HepG2 (cell line): ENCODE measurements at regions not wholly inside any gene's neighbourhood (a gene's known extent, or its start where the extent isn't known, plus 50 kb on each side); places are given as distances from the start of the nearest gene placed in this dataset.

Source experiments
- ARHGAP35 ChIP-seq: sonication (generic); formaldehyde crosslinking; IDR thresholded peaks from 2 replicates; pipeline ENCODE4 v1.9.0; 2022; ENCODE audit warnings: mild to moderate bottlenecking, inconsistent platforms, moderate library complexity, missing genetic modification reagents, borderline replicate concordance
- BORCS8-MEF2B ChIP-seq: sonication (generic); formaldehyde crosslinking; IDR thresholded peaks from 2 replicates; pipeline ENCODE4 v1.8.0; 2022; ENCODE audit warnings: mild to moderate bottlenecking, missing genetic modification reagents
- CEBPB ChIP-seq: IDR thresholded peaks from 2 replicates; pipeline ENCODE4 v1.6.1; 2011; ENCODE audit warnings: low read depth, low read length, improper control_type of control experiment, borderline replicate concordance
- CHCHD3 ChIP-seq: sonication (generic); formaldehyde crosslinking; IDR thresholded peaks from 2 replicates; pipeline ENCODE4 v1.8.0; 2022; ENCODE audit warnings: mild to moderate bottlenecking, missing genetic modification reagents, moderate library complexity
- CSRNP1 ChIP-seq: sonication (generic); formaldehyde crosslinking; IDR thresholded peaks from 2 replicates; pipeline ENCODE4 v1.8.1; 2023; ENCODE audit warnings: mild to moderate bottlenecking, missing genetic modification reagents
- DPF2 ChIP-seq: sonication (generic); formaldehyde crosslinking; IDR thresholded peaks from 2 replicates; pipeline ENCODE4 v1.4.0; 2020; ENCODE audit warnings: mild to moderate bottlenecking, low read depth, missing genetic modification reagents, borderline replicate concordance
- HMGXB4 ChIP-seq, 2 experiments: sonication (generic) in 1 of 2; formaldehyde crosslinking in 1 of 2; IDR thresholded peaks; 2 replicates each; pipeline versions ENCODE4 v1.4.0 to v1.6.1; 2018 to 2020; ENCODE audit warnings: missing genetic modification reagents in 2 of 2, borderline replicate concordance in 1 of 2, low read depth in 1 of 2, mild to moderate bottlenecking in 1 of 2, missing biosample characterization in 1 of 2
- KDM4B ChIP-seq: sonication (generic); formaldehyde crosslinking; IDR thresholded peaks from 2 replicates; pipeline ENCODE4 v1.4.0; 2020; ENCODE audit warnings: missing genetic modification reagents
- NCOA5 ChIP-seq: sonication (generic); formaldehyde crosslinking; IDR thresholded peaks from 2 replicates; pipeline ENCODE4 v1.4.0; 2020; ENCODE audit warnings: missing genetic modification reagents
- PLSCR1 ChIP-seq: sonication (generic); formaldehyde crosslinking; IDR thresholded peaks from 2 replicates; pipeline ENCODE4 v1.5.0; 2020; ENCODE audit warnings: missing genetic modification reagents, mild to moderate bottlenecking, borderline replicate concordance
- SALL1 ChIP-seq: sonication (generic); formaldehyde crosslinking; IDR thresholded peaks from 2 replicates; pipeline ENCODE4 v1.8.0; 2022; ENCODE audit warnings: mild to moderate bottlenecking, missing genetic modification reagents
- SP5 ChIP-seq: IDR thresholded peaks from 2 replicates; pipeline ENCODE4 v1.6.1; 2016; ENCODE audit warnings: low read depth, borderline replicate concordance
- TCF7L2 ChIP-seq: IDR thresholded peaks from 2 replicates; pipeline ENCODE4 v1.6.1; 2011; ENCODE audit warnings: mild to moderate bottlenecking, low read depth, low read length, moderate library complexity
- TRAFD1 ChIP-seq: sonication (generic); formaldehyde crosslinking; IDR thresholded peaks from 2 replicates; pipeline ENCODE4 v1.5.1; 2020; ENCODE audit warnings: missing genetic modification reagents, mild to moderate bottlenecking, borderline replicate concordance
- ZIK1 ChIP-seq: sonication (generic); formaldehyde crosslinking; IDR thresholded peaks from 2 replicates; pipeline ENCODE4 v1.5.0; 2020; ENCODE audit warnings: mild to moderate bottlenecking, low read depth, missing genetic modification reagents, borderline replicate concordance
- ZNF143 ChIP-seq: sonication (generic); formaldehyde crosslinking; IDR thresholded peaks from 2 replicates; pipeline ENCODE4 v1.4.0; 2020; ENCODE audit warnings: missing genetic modification reagents
- ZNF232 ChIP-seq: sonication (generic); formaldehyde crosslinking; IDR thresholded peaks from 2 replicates; pipeline ENCODE4 v1.4.0; 2020; ENCODE audit warnings: missing genetic modification reagents, borderline replicate concordance
- ZNF263 ChIP-seq: sonication (generic); formaldehyde crosslinking; IDR thresholded peaks from 2 replicates; pipeline ENCODE4 v1.4.0; 2020; ENCODE audit warnings: missing genetic modification reagents
- ZNF512B ChIP-seq: sonication (generic); formaldehyde crosslinking; IDR thresholded peaks from 2 replicates; pipeline ENCODE4 v1.5.1; 2020; ENCODE audit warnings: missing genetic modification reagents, mild to moderate bottlenecking, borderline replicate concordance
- ZNF558 ChIP-seq: sonication (generic); formaldehyde crosslinking; IDR thresholded peaks from 2 replicates; pipeline ENCODE4 v1.9.0; 2022; ENCODE audit warnings: mild to moderate bottlenecking, missing genetic modification reagents, borderline replicate concordance
- ZNF747 ChIP-seq: sonication (generic); formaldehyde crosslinking; IDR thresholded peaks from 2 replicates; pipeline ENCODE4 v1.8.1; 2023; ENCODE audit warnings: missing genetic modification reagents, mild to moderate bottlenecking, borderline replicate concordance
- ZSCAN25 ChIP-seq: sonication (generic); formaldehyde crosslinking; IDR thresholded peaks from 2 replicates; pipeline ENCODE4 v1.8.0; 2022; ENCODE audit warnings: mild to moderate bottlenecking, missing genetic modification reagents

- TF ChIP-seq HMGXB4 (CRISPR knock-in tag; IDR thresholded peaks at IDR 0.05; ENCODE audit: borderline replicate concordance in 1 of 2, low read depth in 1 of 2) (peak in 1 of 2 experiments; percentile 71; a peak in 1 of 4 replicates), TRAFD1 (CRISPR knock-in tag) (no peak), SALL1 (CRISPR knock-in tag) (peak; percentile 85; the same call in 1 of the 2 replicates), ZIK1 (CRISPR knock-in tag) (no peak), CEBPB (no peak), ZNF512B (CRISPR knock-in tag) (no peak), PLSCR1 (CRISPR knock-in tag) (no peak), ZNF558 (CRISPR knock-in tag) (no peak), DPF2 (CRISPR knock-in tag) (no peak), ZSCAN25 (CRISPR knock-in tag) (no peak), CHCHD3 (CRISPR knock-in tag) (no peak), ARHGAP35 (no peak), TCF7L2 (no peak), CSRNP1 (CRISPR knock-in tag) (no peak), SP5 (CRISPR knock-in tag) (no peak), BORCS8-MEF2B (CRISPR knock-in tag) (no peak), ZNF143 (CRISPR knock-in tag) (no peak), ZNF747 (0 out of 2 replicates have a peak, but pooled peaks have one; percentile 50), KDM4B (CRISPR knock-in tag) (no peak), NCOA5 (CRISPR knock-in tag) (no peak), ZNF263 (CRISPR knock-in tag) (no peak), ZNF232 (CRISPR knock-in tag) (no peak)
Measured at GRCh38 chr2:175461839-175462238, 280.3 kb upstream of the ATP5MC3 start (continued).
